ENCODE measurements at regions not wholly inside any gene's neighbourhood (a gene's known extent, or its start where the extent isn't known, plus 50 kb on each side); places are given as distances from the start of the nearest gene placed in this dataset.

DNA sequence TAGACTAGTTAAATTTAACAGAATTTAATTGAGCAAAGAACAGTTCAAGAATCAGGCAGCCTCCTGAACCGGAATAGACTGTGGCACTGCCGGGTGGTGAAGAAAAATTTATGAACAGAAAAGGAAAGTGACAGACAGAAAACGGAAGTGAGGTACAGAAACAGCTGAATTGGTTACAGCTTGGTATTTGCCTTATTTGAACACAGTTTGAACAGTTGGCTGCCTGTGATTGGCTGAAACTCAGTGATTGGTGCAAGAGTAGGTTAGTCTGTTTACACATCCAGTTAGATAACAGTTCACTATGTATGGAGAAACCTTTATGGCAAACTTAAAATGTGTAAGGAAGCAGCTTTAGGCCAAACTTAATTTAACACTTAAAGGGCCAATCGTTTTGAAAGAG lies 116.0 kb upstream of the CITED2 start:
- DNase-seq, result no peak

- DNase-seq, result no peak
Observed at GRCh38 chr6:139486476-139486799, 112.0 kb upstream of the CITED2 start.

GRCh38 chr6:139485742-139486475 lies 111.5 kb upstream of the CITED2 start:
- DNase-seq, result no peak

GRCh38 chr6:139485185-139485584 lies 110.7 kb upstream of the CITED2 start:
- DNase-seq, result no peak

GRCh38 chr6:139483079-139483478 lies 108.6 kb upstream of the CITED2 start:
- no peak for DNase-seq

DNA sequence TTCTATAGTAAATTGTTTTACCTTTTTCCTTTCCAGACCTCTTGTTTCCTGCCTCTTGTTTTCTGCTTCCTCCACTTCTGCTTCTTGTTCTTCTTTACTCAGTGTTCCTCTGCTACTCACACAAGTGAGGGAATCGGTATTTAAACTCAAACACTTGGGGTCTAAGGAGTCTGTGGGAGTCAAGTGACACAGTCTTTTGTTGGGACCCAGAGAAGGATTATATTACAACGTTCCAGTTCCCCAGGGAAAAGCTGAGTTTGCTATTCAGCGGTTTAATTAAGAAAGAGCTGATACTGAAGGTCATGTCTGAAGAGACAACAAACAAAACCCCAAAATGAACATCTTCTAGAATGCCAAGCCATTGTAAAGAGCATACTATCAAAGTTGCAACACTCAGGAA lies 107.8 kb upstream of the CITED2 start:
- DNase-seq, result no peak

GRCh38 chr6:139480356-139481165 lies 106.1 kb upstream of the CITED2 start:
- DNase-seq, result no peak

DNA sequence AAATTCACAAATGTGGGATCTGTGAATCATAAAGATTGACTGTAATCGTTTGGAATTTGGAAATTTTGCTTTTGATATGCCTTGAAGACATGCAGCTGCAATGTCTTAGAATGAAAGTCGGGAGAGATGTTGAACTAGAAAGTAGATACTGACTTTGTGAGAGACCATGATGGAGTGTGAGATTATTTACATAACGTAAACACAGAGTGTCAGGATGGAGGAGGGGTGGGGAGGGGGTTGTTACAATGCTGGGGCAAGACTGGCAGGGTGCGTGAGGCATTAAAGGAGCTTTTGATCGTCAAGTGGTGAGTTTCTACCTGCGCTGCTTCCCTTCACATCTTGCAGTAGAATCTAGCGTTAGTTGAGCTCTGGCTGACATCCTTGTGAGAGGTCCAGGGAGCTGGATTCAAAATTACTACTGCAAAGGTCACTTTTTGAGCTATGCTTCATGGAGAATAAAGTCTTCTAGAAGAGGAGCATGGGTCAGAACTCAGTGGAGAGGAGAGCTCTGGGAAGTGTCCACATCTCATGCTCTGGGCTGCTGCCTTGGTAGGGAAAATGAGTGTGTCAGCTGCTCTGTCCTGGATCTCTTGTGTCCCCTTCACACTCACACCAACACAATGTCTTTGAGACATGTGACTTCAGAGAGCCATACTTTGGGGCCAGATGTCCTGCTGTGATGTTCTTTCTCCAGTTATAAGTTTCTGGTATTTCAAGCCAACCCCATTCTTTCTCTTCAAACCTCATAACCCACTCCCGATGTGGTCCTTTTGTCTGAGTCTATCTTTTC lies 105.2 kb upstream of the CITED2 start:
- no peak for DNase-seq

- no peak for DNase-seq
Observed at GRCh38 chr6:139475646-139476045, 101.2 kb upstream of the CITED2 start.

DNA sequence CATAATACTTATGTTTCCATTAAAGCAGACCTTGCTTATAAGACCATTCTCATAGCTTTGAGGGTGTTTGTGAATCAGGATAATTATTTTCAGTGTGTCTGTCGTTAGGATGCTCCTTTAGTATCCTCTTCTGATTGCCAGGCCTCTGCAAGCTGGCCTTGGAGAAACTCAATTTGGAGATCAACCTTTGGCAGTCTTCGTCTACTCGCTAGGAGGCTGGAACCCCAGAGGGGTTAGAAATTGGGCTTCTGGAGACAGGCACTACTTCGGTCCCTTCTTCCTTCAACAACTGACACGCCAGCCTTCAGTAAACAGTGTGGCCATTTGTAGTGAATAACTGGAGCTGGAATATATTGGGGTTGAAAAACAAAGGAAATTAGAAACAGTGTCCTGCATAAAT lies 100.8 kb upstream of the CITED2 start:
- DNase-seq, result no peak

- DNase-seq, result no peak
Observed at GRCh38 chr6:139474145-139475108, 100.0 kb upstream of the CITED2 start.

- DNase-seq, result no peak
Observed at GRCh38 chr6:139473731-139474130, 99.3 kb upstream of the CITED2 start.

DNA sequence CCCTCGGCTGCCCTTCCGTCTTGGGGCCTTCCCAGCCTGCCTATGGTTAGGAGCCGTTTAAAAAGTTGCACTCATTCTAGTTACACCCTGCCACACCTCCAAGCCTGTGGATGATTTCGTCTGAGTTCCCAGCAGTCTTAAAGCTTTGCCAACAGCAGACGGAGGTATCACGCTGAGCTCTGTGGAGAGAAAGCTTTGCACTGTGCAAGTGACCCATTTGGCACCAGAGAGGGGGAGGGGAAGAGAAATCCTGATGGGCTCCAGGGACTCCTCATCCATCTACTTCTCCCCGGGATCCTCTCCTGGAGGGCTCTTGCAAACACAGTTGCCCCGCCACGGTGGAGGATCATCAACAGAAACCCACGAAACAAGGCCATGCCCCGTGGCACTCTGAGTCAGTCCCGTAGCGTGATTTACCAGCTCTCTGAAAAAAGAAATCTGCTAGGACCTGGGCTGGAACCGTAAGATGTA lies 98.8 kb upstream of the CITED2 start:
- DNase-seq, result peak; percentile 15

- no peak for DNase-seq
Observed at GRCh38 chr6:139472351-139473015, 98.0 kb upstream of the CITED2 start.

- no peak for DNase-seq
Observed at GRCh38 chr6:139470997-139471396, 96.5 kb upstream of the CITED2 start.

DNA sequence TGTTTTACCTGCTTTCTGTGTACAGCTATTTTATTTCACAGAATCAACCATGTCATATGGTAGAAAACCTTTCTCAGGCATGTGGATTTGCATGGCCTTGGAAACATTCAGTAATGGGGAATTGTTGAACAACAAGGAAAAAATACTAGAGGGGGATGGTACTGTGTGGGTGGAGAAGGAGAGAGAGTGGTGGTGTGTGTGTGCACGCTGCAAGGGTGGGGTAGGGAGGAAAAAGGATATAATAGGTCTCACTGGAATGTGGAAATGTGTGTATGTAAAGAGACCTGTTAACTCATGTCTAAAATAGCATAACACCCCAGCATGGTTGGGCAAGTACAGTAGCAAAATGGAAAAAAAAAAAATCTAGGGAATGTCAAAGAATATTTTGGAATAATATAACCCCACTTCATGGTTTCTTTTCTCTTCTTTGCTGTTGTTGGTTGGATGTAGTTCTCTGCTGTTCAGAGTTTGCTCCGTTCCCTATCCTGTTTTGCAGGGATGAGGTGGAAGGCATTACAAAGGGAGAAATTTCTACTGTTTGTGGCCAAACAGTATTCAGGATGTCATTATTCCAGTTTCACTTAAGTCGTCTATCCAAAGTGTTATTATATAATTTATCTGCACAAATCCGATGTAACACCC lies 93.9 kb upstream of the CITED2 start:
- DNase-seq, result no peak

- DNase-seq, result no peak
Observed at GRCh38 chr6:139457476-139457875, 83.0 kb upstream of the CITED2 start.

- DNase-seq, result no peak
Observed at GRCh38 chr6:139452148-139452876, 77.9 kb upstream of the CITED2 start.

- DNase-seq, result no peak
Observed at GRCh38 chr6:139449611-139450000, 75.2 kb upstream of the CITED2 start.

GRCh38 chr6:139448998-139449610 lies 74.7 kb upstream of the CITED2 start:
- DNase-seq, result no peak

All from NCI-H345 (cell line).